Activated CD4-positive, alpha-beta T cell treated with anti-CD3 and anti-CD28 coated beads, Interleukin-2, amount 10 ng/mL, durations not matched to agents 7 days and 5 days (primary cell): ENCODE measurements at regions not wholly inside any gene's neighbourhood (a gene's known extent, or its start where the extent isn't known, plus 50 kb on each side); places are given as distances from the start of the nearest gene placed in this dataset.

Experiments used
- CTCF ChIA-PET: fragments of 350-600 bp; sonication (Branson Sonifier 250); formaldehyde crosslinking; loops from one replicate; lab custom pipeline; 2021; ENCODE audit warnings: antibody characterized with exemption; lab: Charles Lee
- POLR2A ChIA-PET: fragments of 350-600 bp; sonication (Branson Sonifier 250); formaldehyde crosslinking; loops from one replicate; lab custom pipeline; 2021; ENCODE audit warnings: antibody characterized with exemption; lab: Charles Lee
- DNase-seq: peaks from one replicate; pipeline ENCODE4 v3.0.0-alpha.2; 2020
- H3K27ac Mint-ChIP-seq: one replicate; pipeline ENCODE4 v1.8.0; 2021; ENCODE audit warnings: mild to moderate bottlenecking, moderate library complexity, mixed read lengths
- H3K27me3 Mint-ChIP-seq: one replicate; pipeline ENCODE4 v1.8.0; 2021; ENCODE audit warnings: mixed read lengths
- H3K36me3 Mint-ChIP-seq: one replicate; pipeline ENCODE4 v1.8.0; 2021; ENCODE audit warnings: low read depth, mixed read lengths
- H3K4me1 Mint-ChIP-seq: one replicate; pipeline ENCODE4 v1.8.0; 2021; ENCODE audit warnings: mixed read lengths
- H3K4me3 Mint-ChIP-seq: one replicate; pipeline ENCODE4 v1.8.0; 2021; ENCODE audit warnings: mild to moderate bottlenecking, moderate library complexity, mixed read lengths
- H3K9me3 Mint-ChIP-seq: one replicate; pipeline ENCODE4 v1.8.0; 2021; ENCODE audit warnings: mixed read lengths

DNA sequence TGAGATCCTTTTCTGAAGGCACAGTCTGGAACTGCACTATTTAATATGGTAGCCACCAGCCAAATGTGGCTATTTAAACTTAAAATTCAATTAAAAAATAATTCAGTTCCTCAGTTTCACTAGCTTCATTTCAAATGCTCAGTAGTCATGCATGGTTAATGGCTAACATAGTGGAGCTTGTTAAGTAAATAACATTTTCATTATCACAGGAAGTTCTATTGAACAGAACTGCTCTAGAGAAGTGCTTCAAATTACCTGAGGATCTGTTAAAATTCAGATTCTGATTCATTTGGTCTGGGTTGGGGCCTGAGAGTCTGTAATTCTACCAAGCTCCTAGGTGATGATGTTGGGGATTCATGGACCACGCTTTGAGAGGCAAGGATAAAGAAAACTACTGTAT lies 109.6 kb upstream of the THRB start:
- Mint-ChIP-seq H3K27ac (no peak overlapping the region), H3K4me1 (no peaks in the 10 kb centered on the region), H3K36me3 (no peaks in the 10 kb centered on the region), H3K9me3 (no peaks in the 10 kb centered on the region), H3K27me3 (no peaks in the 10 kb centered on the region), H3K4me3 (no peak overlapping the region)
- CTCF ChIA-PET: no interaction called here
- POLR2A ChIA-PET: no interaction called here
- no peak for DNase-seq

- Mint-ChIP-seq H3K4me3 (no peak overlapping the region), H3K27ac (no peak overlapping the region), H3K4me1 (no peaks in the 10 kb centered on the region), H3K27me3 (no peaks in the 10 kb centered on the region), H3K9me3 (no peaks in the 10 kb centered on the region), H3K36me3 (no peaks in the 10 kb centered on the region)
- CTCF ChIA-PET: no interaction called here
- no peak for DNase-seq
- POLR2A ChIA-PET: no interaction called here
These were observed 110.9 kb upstream of the THRB start for GRCh38 chr3:24605511-24606028.

- Mint-ChIP-seq H3K36me3 (no peaks in the 10 kb centered on the region), H3K4me1 (no peaks in the 10 kb centered on the region), H3K27ac (no peak overlapping the region), H3K27me3 (no peaks in the 10 kb centered on the region), H3K9me3 (no peaks in the 10 kb centered on the region), H3K4me3 (no peak overlapping the region)
- no peak for DNase-seq
- ChIA-PET CTCF (no interaction called here), POLR2A (no interaction called here)
These were observed 112.6 kb upstream of the THRB start for GRCh38 chr3:24607281-24607680.

- Mint-ChIP-seq H3K27me3 (no peaks in the 10 kb centered on the region), H3K4me1 (no peaks in the 10 kb centered on the region), H3K9me3 (no peaks in the 10 kb centered on the region), H3K36me3 (no peaks in the 10 kb centered on the region), H3K27ac (no peak overlapping the region), H3K4me3 (no peak overlapping the region)
- ChIA-PET CTCF (no interaction called here), POLR2A (no interaction called here)
- DNase-seq: no peak
These were observed 114.2 kb upstream of the THRB start for GRCh38 chr3:24608701-24609390.

DNA sequence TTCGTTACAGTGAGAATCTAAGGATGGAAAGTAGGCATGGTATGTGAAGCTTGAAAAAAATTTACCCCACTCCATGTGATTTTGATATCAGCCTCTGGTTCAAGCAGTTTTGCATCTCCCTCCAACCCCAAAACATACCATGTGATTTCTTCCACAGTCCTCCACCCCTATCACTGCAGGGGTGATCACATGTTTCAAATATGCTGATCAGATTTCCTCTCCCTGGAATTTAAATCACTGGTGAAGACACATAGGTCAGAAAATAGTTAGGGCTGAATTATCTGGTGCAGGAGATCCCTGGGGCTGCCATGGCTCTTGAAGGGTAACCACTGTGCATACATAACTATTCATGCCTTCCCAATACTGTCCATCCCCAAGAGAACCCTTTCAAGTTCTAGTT lies 119.7 kb upstream of the THRB start:
- no peak for DNase-seq
- Mint-ChIP-seq H3K4me3 (no peak overlapping the region), H3K27me3 (peaks cover 1% of the 10 kb centered on the region), H3K9me3 (no peaks in the 10 kb centered on the region), H3K36me3 (no peaks in the 10 kb centered on the region), H3K27ac (no peak overlapping the region), H3K4me1 (no peaks in the 10 kb centered on the region)
- CTCF ChIA-PET: no interaction called here
- POLR2A ChIA-PET: no interaction called here

DNA sequence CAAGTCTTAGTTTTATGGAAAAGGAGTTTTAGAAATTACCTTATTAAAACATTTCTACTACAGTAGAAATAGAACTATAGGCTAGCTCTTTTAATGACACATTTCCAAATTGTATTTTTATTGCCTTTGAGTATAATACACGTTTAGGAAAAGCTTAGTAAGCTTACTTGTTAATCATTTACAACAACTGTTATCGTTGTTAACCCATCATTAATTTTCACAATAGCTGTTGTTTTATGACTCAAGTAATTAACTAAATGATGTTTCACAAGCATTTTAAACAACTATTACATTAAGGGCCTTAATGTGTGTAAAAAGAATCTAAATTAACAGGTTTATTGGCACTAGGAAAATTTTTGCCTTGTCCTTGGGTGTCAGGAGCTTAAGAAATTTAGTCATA lies 120.5 kb upstream of the THRB start:
- Mint-ChIP-seq H3K36me3 (no peaks in the 10 kb centered on the region), H3K27ac (no peak overlapping the region), H3K9me3 (no peaks in the 10 kb centered on the region), H3K4me3 (no peak overlapping the region), H3K4me1 (no peaks in the 10 kb centered on the region), H3K27me3 (peaks cover 1% of the 10 kb centered on the region)
- DNase-seq: no peak
- ChIA-PET POLR2A (no interaction called here), CTCF (no interaction called here)

DNA sequence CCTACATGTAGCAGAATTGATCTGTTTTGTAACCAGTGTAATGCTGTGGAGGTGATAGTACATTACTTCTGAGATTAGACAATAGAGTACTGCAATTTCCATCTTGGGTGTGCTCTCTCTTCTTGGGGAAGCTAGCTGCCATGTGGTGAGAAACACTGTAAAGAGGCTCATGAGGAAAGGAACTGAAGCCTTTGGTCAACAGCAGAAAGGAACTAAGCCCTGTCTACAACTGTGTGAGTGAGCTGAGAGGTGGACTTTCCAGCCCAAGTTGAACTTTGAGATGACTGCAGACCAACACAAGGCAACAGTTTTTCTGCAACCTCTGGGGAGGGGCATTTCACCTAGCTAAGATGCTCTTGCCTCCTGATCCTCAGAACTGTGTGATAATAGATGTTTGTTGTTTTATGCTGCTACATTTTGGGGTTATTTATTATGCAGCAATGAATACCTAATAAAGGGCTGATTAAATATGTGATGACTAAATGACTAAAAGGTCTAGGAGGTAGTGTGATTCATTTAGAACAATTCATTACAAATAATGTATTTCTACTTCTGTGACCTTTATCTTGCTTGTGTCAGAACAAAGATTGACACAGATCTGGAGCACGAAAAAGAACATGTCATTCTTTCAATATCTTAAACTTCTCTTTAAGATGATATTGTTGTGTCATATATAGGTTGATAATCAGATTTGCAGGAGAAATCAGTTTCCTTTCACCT lies 121.6 kb upstream of the THRB start:
- H3K27ac Mint-ChIP-seq: no peak overlapping the region
- no peaks in the 10 kb centered on the region for H3K36me3 Mint-ChIP-seq
- no peaks in the 10 kb centered on the region for H3K4me1 Mint-ChIP-seq
- no peak overlapping the region for H3K4me3 Mint-ChIP-seq
- ChIA-PET POLR2A (no interaction called here), CTCF (no interaction called here)
- no peak for DNase-seq
- H3K9me3 Mint-ChIP-seq: no peaks in the 10 kb centered on the region
- H3K27me3 Mint-ChIP-seq: peaks cover 1% of the 10 kb centered on the region

GRCh38 chr3:24622138-24622537 lies 127.5 kb upstream of the THRB start:
- H3K4me1 Mint-ChIP-seq: no peaks in the 10 kb centered on the region
- H3K36me3 Mint-ChIP-seq: no peaks in the 10 kb centered on the region
- H3K27me3 Mint-ChIP-seq: no peaks in the 10 kb centered on the region
- CTCF ChIA-PET: no interaction called here
- no peak overlapping the region for H3K4me3 Mint-ChIP-seq
- H3K27ac Mint-ChIP-seq: no peak overlapping the region
- no peak for DNase-seq
- peaks cover 2% of the 10 kb centered on the region for H3K9me3 Mint-ChIP-seq
- POLR2A ChIA-PET: no interaction called here

DNA sequence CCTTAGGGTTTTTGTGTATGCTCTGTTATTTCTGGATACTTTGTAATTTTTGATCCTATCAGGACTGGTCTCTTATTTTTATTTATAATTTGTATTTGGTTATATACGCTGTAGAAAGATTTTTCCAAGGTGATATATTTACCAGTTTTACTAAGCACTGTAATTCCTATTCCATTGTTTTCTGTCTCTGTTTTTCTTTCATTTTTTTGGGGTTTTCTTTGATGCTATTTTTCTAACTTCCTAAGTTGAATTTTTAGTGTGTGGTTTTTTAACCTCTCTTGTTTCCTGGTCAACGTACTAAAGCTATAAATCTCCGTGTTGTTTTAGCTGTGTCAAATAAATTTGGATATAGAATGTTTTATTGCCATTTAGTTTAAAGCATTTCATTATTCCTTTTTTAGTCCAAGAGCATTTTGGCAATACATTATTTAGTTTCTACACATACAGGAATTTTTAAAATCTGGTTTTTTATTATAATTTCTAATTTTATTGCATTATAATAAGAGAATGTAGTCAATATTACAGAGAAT lies 128.1 kb upstream of the THRB start:
- H3K4me1 Mint-ChIP-seq: no peaks in the 10 kb centered on the region
- H3K4me3 Mint-ChIP-seq: no peak overlapping the region
- ChIA-PET POLR2A (no interaction called here), CTCF (no interaction called here)
- no peak overlapping the region for H3K27ac Mint-ChIP-seq
- no peaks in the 10 kb centered on the region for H3K36me3 Mint-ChIP-seq
- peaks cover 2% of the 10 kb centered on the region for H3K9me3 Mint-ChIP-seq
- H3K27me3 Mint-ChIP-seq: no peaks in the 10 kb centered on the region
- DNase-seq: no peak

GRCh38 chr3:24623657-24624056 lies 129.0 kb upstream of the THRB start:
- no peaks in the 10 kb centered on the region for H3K36me3 Mint-ChIP-seq
- H3K9me3 Mint-ChIP-seq: peaks cover 2% of the 10 kb centered on the region
- DNase-seq: no peak
- CTCF ChIA-PET: no interaction called here
- POLR2A ChIA-PET: no interaction called here
- no peaks in the 10 kb centered on the region for H3K4me1 Mint-ChIP-seq
- H3K4me3 Mint-ChIP-seq: no peak overlapping the region
- no peak overlapping the region for H3K27ac Mint-ChIP-seq
- H3K27me3 Mint-ChIP-seq: no peaks in the 10 kb centered on the region

- Mint-ChIP-seq H3K4me3 (no peak overlapping the region), H3K4me1 (no peaks in the 10 kb centered on the region), H3K36me3 (no peaks in the 10 kb centered on the region), H3K27ac (no peak overlapping the region), H3K9me3 (peaks cover 2% of the 10 kb centered on the region), H3K27me3 (no peaks in the 10 kb centered on the region)
- DNase-seq: no peak
- CTCF ChIA-PET: interaction anchor here (1.4 kb wide), 1 partner anchor 10 kb away, joined by 3 read pairs; no protein-coding TSS in a partner anchor
- POLR2A ChIA-PET: no interaction called here
These were observed 130.5 kb upstream of the THRB start for GRCh38 chr3:24624938-24625681.

- no peaks in the 10 kb centered on the region for H3K36me3 Mint-ChIP-seq
- no peak overlapping the region for H3K4me3 Mint-ChIP-seq
- no peak for DNase-seq
- peaks cover 2% of the 10 kb centered on the region for H3K9me3 Mint-ChIP-seq
- H3K27me3 Mint-ChIP-seq: no peaks in the 10 kb centered on the region
- no peak overlapping the region for H3K27ac Mint-ChIP-seq
- H3K4me1 Mint-ChIP-seq: no peaks in the 10 kb centered on the region
- CTCF ChIA-PET: interaction anchor here (0.6 kb wide), 1 partner anchor 50 kb away, joined by 4 read pairs; no protein-coding TSS in a partner anchor
- POLR2A ChIA-PET: no interaction called here
These were observed 134.0 kb upstream of the THRB start for GRCh38 chr3:24628523-24629258.
